ENCODE measurements at regions not wholly inside any gene's neighbourhood (a gene's known extent, or its start where the extent isn't known, plus 50 kb on each side); places are given as distances from the start of the nearest gene placed in this dataset.

DNA sequence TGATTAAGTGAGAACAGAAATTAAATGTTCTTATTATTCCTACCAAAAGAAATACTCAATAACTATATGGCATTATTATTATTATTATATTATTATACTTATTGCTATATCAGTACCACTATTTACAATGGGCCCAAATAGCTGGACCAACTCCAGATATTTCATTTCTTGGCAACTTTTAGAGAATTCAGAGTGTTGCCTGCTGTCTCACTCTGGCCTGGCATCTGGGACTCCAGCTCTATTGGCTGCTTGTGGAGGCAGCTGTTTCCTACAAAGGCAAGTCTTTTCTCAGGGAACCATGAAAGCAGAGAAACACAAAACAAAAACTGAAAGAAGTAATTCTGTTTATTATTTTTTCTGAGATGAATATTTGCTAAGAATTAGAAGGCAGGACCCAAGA lies 105.1 kb upstream of the SORCS1 start:
- DNase-seq: no peak
- Histone ChIP-seq H3K27me3 (replicated peaks in 1 of 7) (no peaks in the 10 kb centered on the region), H3K4me3 (no peak overlapping the region), H3K9me3 (no peaks in the 10 kb centered on the region), H3K27ac (no peak overlapping the region), H3K4me1 (no peaks in the 10 kb centered on the region), H3K36me3 (no peaks in the 10 kb centered on the region)
- TF ChIP-seq, protein P1, sequence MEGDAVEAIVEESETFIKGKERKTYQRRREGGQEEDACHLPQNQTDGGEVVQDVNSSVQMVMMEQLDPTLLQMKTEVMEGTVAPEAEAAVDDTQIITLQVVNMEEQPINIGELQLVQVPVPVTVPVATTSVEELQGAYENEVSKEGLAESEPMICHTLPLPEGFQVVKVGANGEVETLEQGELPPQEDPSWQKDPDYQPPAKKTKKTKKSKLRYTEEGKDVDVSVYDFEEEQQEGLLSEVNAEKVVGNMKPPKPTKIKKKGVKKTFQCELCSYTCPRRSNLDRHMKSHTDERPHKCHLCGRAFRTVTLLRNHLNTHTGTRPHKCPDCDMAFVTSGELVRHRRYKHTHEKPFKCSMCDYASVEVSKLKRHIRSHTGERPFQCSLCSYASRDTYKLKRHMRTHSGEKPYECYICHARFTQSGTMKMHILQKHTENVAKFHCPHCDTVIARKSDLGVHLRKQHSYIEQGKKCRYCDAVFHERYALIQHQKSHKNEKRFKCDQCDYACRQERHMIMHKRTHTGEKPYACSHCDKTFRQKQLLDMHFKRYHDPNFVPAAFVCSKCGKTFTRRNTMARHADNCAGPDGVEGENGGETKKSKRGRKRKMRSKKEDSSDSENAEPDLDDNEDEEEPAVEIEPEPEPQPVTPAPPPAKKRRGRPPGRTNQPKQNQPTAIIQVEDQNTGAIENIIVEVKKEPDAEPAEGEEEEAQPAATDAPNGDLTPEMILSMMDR (IDR thresholded peaks at IDR 0.05 in 8 of 11, conservative IDR thresholded peaks at IDR 0.05 in 3 of 11): no peak
- TF ChIP-seq POLR2A (IDR thresholded peaks at IDR 0.05) (no peak), POLR2AphosphoS5 (IDR thresholded peaks at IDR 0.05) (no peak)
- intact Hi-C loops (cut with DNase I; ENCODE audit: low total_unique reads): no loop called here

DNA sequence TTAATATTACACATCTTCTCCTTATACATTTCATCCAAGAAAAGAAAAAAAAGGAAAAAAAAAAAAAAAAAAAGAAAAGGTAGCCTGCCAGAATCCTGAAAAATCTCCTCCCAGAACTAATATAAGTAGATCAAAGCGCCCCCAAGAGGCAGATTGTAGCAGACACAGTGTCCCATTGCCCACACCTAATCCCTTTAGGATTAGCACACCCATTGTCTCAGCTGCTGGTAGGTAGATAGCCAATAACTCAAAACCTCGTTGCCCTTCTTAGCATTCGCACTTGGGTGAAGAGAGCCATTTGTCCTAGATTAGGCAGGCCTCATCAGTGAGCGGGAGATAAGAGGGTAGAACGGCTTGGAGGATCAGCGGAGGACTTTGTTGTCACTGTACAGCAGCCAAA lies 100.2 kb upstream of the SORCS1 start:
- Histone ChIP-seq H3K36me3 (no peaks in the 10 kb centered on the region), H3K27ac (no peak overlapping the region), H3K4me3 (no peak overlapping the region), H3K27me3 (replicated peaks in 1 of 7) (no peaks in the 10 kb centered on the region), H3K9me3 (no peaks in the 10 kb centered on the region), H3K4me1 (no peaks in the 10 kb centered on the region)
- 42 to 63% (median 55%) methylated on average over 6 of the region's 6 CpGs for WGBS, 5 donors
- intact Hi-C loops (cut with DNase I; ENCODE audit: low total_unique reads): no loop called here
- DNase-seq: no peak
- TF ChIP-seq, protein P1 (IDR thresholded peaks at IDR 0.05 in 8 of 11, conservative IDR thresholded peaks at IDR 0.05 in 3 of 11): no peak
- TF ChIP-seq POLR2A (IDR thresholded peaks at IDR 0.05): no peak
- no peak for TF ChIP-seq POLR2AphosphoS5 (IDR thresholded peaks at IDR 0.05)

DNA sequence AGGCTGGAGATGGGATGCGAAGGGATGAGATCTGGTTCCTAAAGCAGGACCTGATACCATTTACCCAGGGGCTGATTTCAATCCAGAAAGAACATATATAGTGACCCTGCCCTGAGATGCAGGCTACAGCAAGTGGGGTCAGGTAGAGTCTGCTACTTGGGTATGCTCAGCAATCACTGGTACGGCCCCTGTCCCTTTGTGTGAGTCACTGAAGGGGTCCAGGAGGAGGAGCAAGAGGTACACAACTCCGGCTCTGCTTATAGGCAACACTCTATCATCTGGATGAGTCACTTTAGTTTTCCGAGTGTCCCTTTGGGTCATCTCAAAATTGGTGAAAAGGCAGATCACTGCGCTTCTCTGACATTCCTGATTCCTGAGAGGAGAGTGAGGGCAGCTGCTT lies 79.6 kb upstream of the SORCS1 start:
- TF ChIP-seq POLR2A (IDR thresholded peaks at IDR 0.05) (no peak), POLR2AphosphoS5 (IDR thresholded peaks at IDR 0.05) (no peak)
- TF ChIP-seq, protein P1 (IDR thresholded peaks at IDR 0.05 in 8 of 11, conservative IDR thresholded peaks at IDR 0.05 in 3 of 11): no peak
- DNase-seq: no peak
- intact Hi-C loops (cut with DNase I; ENCODE audit: low total_unique reads): no loop called here
- Histone ChIP-seq H3K27ac (no peak overlapping the region), H3K36me3 (no peaks in the 10 kb centered on the region), H3K27me3 (replicated peaks in 1 of 7) (no peaks in the 10 kb centered on the region), H3K4me3 (no peak overlapping the region), H3K9me3 (no peaks in the 10 kb centered on the region), H3K4me1 (no peaks in the 10 kb centered on the region)
- WGBS, 5 donors: 77 to 87% (median 87%) methylated on average over 4 to 5 of the region's 5 CpGs

DNA sequence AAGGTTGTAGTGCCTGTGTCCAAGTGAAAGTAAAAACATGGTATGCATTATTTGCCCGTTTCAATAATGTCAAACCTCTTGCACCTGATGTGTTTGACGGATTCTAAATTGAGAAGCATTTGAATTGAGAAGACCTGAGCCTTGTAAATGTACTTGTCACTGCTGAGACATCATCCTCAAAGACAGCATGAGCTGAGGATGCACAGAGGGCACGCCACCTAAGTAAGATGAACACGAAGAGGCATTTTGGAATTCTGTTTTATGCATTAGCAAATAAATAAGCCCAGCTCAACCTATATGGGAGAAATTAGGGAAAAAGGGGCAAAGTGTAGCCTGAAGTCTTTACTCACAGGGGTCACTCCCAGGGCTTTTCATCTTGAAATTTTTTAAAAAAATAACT lies 73.8 kb upstream of the SORCS1 start:
- TF ChIP-seq POLR2AphosphoS5 (IDR thresholded peaks at IDR 0.05) (no peak), POLR2A (IDR thresholded peaks at IDR 0.05) (no peak)
- TF ChIP-seq, protein P1 (IDR thresholded peaks at IDR 0.05 in 8 of 11, conservative IDR thresholded peaks at IDR 0.05 in 3 of 11): no peak
- 67 to 84% (median 73%) methylated on average over 4 of the region's 4 CpGs for whole genome bisulfite sequencing, 5 donors
- Histone ChIP-seq H3K27ac (no peak overlapping the region), H3K4me1 (no peaks in the 10 kb centered on the region), H3K27me3 (replicated peaks in 1 of 7) (no peaks in the 10 kb centered on the region), H3K36me3 (no peaks in the 10 kb centered on the region), H3K9me3 (no peaks in the 10 kb centered on the region), H3K4me3 (no peak overlapping the region)
- intact Hi-C loops (cut with DNase I; ENCODE audit: low total_unique reads): no loop called here
- DNase-seq: no peak

Data from spleen (tissue), 11 donors.